ENCODE measurements at regions not wholly inside any gene's neighbourhood (a gene's known extent, or its start where the extent isn't known, plus 50 kb on each side); places are given as distances from the start of the nearest gene placed in this dataset.

- DNase-seq (ENCODE audit: insufficient read length, low spot score) (no peak), FAIRE-seq (no peak)
- TF ChIP-seq SPI1 (IDR thresholded peaks at IDR 0.05; ENCODE audit: low read depth, low read length) (no peak), POU2F2 (IDR thresholded peaks at IDR 0.05; ENCODE audit: low read depth, low read length) (no peak), PAX5 (IDR thresholded peaks at IDR 0.05; ENCODE audit: insufficient read depth, low read length, severe bottlenecking) (no peak), POLR2AphosphoS5 (IDR thresholded peaks at IDR 0.05; ENCODE audit: low read depth, low read length) (no peak)
Observed at GRCh38 chr12:47549258-47549657, 156.6 kb downstream of the RPAP3 start.

- FAIRE-seq = no peak
- DNase-seq (ENCODE audit: insufficient read length, low spot score) = no peak
- TF ChIP-seq POLR2A (IDR thresholded peaks at IDR 0.05; ENCODE audit: low read depth, low read length) (no peak), SPI1 (IDR thresholded peaks at IDR 0.05; ENCODE audit: low read depth, low read length) (no peak), PAX5 (IDR thresholded peaks at IDR 0.05; ENCODE audit: insufficient read depth, low read length, severe bottlenecking) (no peak), POLR2AphosphoS5 (IDR thresholded peaks at IDR 0.05; ENCODE audit: low read depth, low read length) (no peak), POU2F2 (IDR thresholded peaks at IDR 0.05; ENCODE audit: low read depth, low read length) (no peak)
Observed at GRCh38 chr12:47548401-47548800, 157.4 kb downstream of the RPAP3 start.

DNA sequence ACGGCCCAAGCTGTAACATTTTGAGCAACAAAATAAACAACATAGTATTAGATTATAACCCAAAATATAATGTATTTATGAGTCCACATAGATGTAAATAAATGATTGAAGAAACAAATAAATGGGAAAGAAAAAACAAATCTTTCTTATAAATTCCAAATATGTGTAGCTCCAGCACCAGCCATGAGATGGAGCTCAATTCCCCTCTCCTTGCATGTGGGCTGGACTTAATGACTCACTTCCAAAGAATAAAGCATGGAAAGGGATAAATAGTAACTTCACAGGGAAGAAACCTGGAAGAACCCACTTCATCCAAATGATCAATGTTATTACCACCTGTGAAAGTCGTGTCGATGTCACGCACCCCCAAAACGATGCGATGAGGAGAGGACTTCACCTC, 158.8 kb downstream of the RPAP3 start:
- FAIRE-seq = no peak
- no peak for DNase-seq (ENCODE audit: insufficient read length, low spot score)
- TF ChIP-seq SPI1 (IDR thresholded peaks at IDR 0.05; ENCODE audit: low read depth, low read length) (no peak), POLR2A (IDR thresholded peaks at IDR 0.05; ENCODE audit: low read depth, low read length) (no peak)

GRCh38 chr12:47545938-47546609, 159.8 kb downstream of the RPAP3 start:
- TF ChIP-seq PAX5 (IDR thresholded peaks at IDR 0.05; ENCODE audit: insufficient read depth, low read length, severe bottlenecking) (no peak), POLR2A (IDR thresholded peaks at IDR 0.05; ENCODE audit: low read depth, low read length) (no peak), POLR2AphosphoS5 (IDR thresholded peaks at IDR 0.05; ENCODE audit: low read depth, low read length) (no peak), SPI1 (IDR thresholded peaks at IDR 0.05; ENCODE audit: low read depth, low read length) (no peak), POU2F2 (IDR thresholded peaks at IDR 0.05; ENCODE audit: low read depth, low read length) (no peak), TAF1 (IDR thresholded peaks at IDR 0.05; ENCODE audit: low read depth, low read length) (no peak)
- no peak for FAIRE-seq
- DNase-seq (ENCODE audit: insufficient read length, low spot score) = no peak

- DNase-seq (ENCODE audit: insufficient read length, low spot score) = no peak
- no peak for TF ChIP-seq PAX5 (IDR thresholded peaks at IDR 0.05; ENCODE audit: insufficient read depth, low read length, severe bottlenecking)
- TF ChIP-seq POLR2A (IDR thresholded peaks at IDR 0.05; ENCODE audit: low read depth, low read length) = no peak
- TF ChIP-seq POU2F2 (IDR thresholded peaks at IDR 0.05; ENCODE audit: low read depth, low read length) = no peak
- no peak for TF ChIP-seq SPI1 (IDR thresholded peaks at IDR 0.05; ENCODE audit: low read depth, low read length)
- no peak for TF ChIP-seq TAF1 (IDR thresholded peaks at IDR 0.05; ENCODE audit: low read depth, low read length)
- TF ChIP-seq POLR2AphosphoS5 (IDR thresholded peaks at IDR 0.05; ENCODE audit: low read depth, low read length) = no peak
- no peak for FAIRE-seq
Observed at GRCh38 chr12:47534695-47535094, 171.1 kb downstream of the RPAP3 start.

- FAIRE-seq = no peak
- TF ChIP-seq POU2F2 (IDR thresholded peaks at IDR 0.05; ENCODE audit: low read depth, low read length) (no peak), PAX5 (IDR thresholded peaks at IDR 0.05; ENCODE audit: insufficient read depth, low read length, severe bottlenecking) (no peak), POLR2A (IDR thresholded peaks at IDR 0.05; ENCODE audit: low read depth, low read length) (no peak), SPI1 (IDR thresholded peaks at IDR 0.05; ENCODE audit: low read depth, low read length) (no peak), POLR2AphosphoS5 (IDR thresholded peaks at IDR 0.05; ENCODE audit: low read depth, low read length) (no peak), TAF1 (IDR thresholded peaks at IDR 0.05; ENCODE audit: low read depth, low read length) (no peak)
- DNase-seq (ENCODE audit: insufficient read length, low spot score) = no peak
Observed at GRCh38 chr12:47530050-47530449, 175.8 kb downstream of the RPAP3 start.

- FAIRE-seq (no peak), DNase-seq (ENCODE audit: insufficient read length, low spot score) (no peak)
- no peak for TF ChIP-seq PAX5 (IDR thresholded peaks at IDR 0.05; ENCODE audit: insufficient read depth, low read length, severe bottlenecking)
- no peak for TF ChIP-seq POU2F2 (IDR thresholded peaks at IDR 0.05; ENCODE audit: low read depth, low read length)
- no peak for TF ChIP-seq POLR2AphosphoS5 (IDR thresholded peaks at IDR 0.05; ENCODE audit: low read depth, low read length)
- no peak for TF ChIP-seq POLR2A (IDR thresholded peaks at IDR 0.05; ENCODE audit: low read depth, low read length)
Observed at GRCh38 chr12:47527816-47528215, 178.0 kb downstream of the RPAP3 start.

GRCh38 chr12:47520029-47520428, 185.8 kb downstream of the RPAP3 start:
- TF ChIP-seq POLR2A (IDR thresholded peaks at IDR 0.05; ENCODE audit: low read depth, low read length) (no peak), SPI1 (IDR thresholded peaks at IDR 0.05; ENCODE audit: low read depth, low read length) (no peak), POLR2AphosphoS5 (IDR thresholded peaks at IDR 0.05; ENCODE audit: low read depth, low read length) (no peak), PAX5 (IDR thresholded peaks at IDR 0.05; ENCODE audit: insufficient read depth, low read length, severe bottlenecking) (no peak), TAF1 (IDR thresholded peaks at IDR 0.05; ENCODE audit: low read depth, low read length) (no peak)
- FAIRE-seq (no peak), DNase-seq (ENCODE audit: insufficient read length, low spot score) (no peak)

- FAIRE-seq (no peak), DNase-seq (ENCODE audit: insufficient read length, low spot score) (no peak)
- TF ChIP-seq POU2F2 (IDR thresholded peaks at IDR 0.05; ENCODE audit: low read depth, low read length) = no peak
- TF ChIP-seq SPI1 (IDR thresholded peaks at IDR 0.05; ENCODE audit: low read depth, low read length) = no peak
- TF ChIP-seq POLR2AphosphoS5 (IDR thresholded peaks at IDR 0.05; ENCODE audit: low read depth, low read length) = no peak
- no peak for TF ChIP-seq PAX5 (IDR thresholded peaks at IDR 0.05; ENCODE audit: insufficient read depth, low read length, severe bottlenecking)
- TF ChIP-seq TAF1 (IDR thresholded peaks at IDR 0.05; ENCODE audit: low read depth, low read length) = no peak
- no peak for TF ChIP-seq POLR2A (IDR thresholded peaks at IDR 0.05; ENCODE audit: low read depth, low read length)
Observed at GRCh38 chr12:47517122-47517521, 188.7 kb downstream of the RPAP3 start.

DNA sequence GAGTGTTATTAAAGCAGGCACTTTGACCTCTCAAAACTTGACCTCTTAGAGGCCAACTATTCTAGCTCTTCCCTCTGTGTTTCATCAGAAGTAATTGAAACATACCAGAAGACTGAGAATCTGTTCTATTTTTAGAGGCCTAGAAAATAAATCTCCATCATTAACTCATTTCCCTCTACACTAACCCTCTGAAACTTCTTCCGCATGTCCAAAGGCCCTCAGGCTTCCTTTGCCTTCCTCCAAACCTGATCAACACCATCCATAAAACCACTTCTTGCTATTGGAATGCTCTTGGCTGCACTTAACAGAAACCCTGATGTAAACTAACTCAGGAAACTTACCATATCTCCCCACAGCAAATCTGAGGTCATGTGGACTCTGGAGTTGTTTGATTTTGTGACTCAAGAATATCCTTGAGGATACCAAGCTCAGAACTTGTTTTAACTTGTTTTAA, 196.4 kb downstream of the RPAP3 start:
- DNase-seq (ENCODE audit: insufficient read length, low spot score) = no peak
- no peak for FAIRE-seq
- no peak for TF ChIP-seq POLR2A (IDR thresholded peaks at IDR 0.05; ENCODE audit: low read depth, low read length)
- TF ChIP-seq PAX5 (IDR thresholded peaks at IDR 0.05; ENCODE audit: insufficient read depth, low read length, severe bottlenecking) = no peak
- TF ChIP-seq TAF1 (IDR thresholded peaks at IDR 0.05; ENCODE audit: low read depth, low read length) = no peak
- no peak for TF ChIP-seq POLR2AphosphoS5 (IDR thresholded peaks at IDR 0.05; ENCODE audit: low read depth, low read length)
- TF ChIP-seq SPI1 (IDR thresholded peaks at IDR 0.05; ENCODE audit: low read depth, low read length) = no peak
- no peak for TF ChIP-seq POU2F2 (IDR thresholded peaks at IDR 0.05; ENCODE audit: low read depth, low read length)
